OCI-LY7 (cell line): ENCODE measurements at regions not wholly inside any gene's neighbourhood (a gene's known extent, or its start where the extent isn't known, plus 50 kb on each side); places are given as distances from the start of the nearest gene placed in this dataset.

ENCODE experiments used
- BruUV-seq: library from RNA; stranded (reverse); fragments of 400-500 nt; replicated peaks from 2 replicates; lab custom pipeline; 2021; lab: Mats Ljungman, UMichigan
- CTCF ChIA-PET: fragments of 300-600 bp; sonication (Branson Sonifier 250); formaldehyde crosslinking; loops from one replicate; lab custom pipeline; 2022; ENCODE audit warnings: antibody characterized with exemption; ENCODE audit not compliant: unreplicated experiment; lab: Charles Lee
- POLR2A ChIA-PET: fragments of 300-600 bp; sonication (Branson Sonifier 250); formaldehyde crosslinking; loops from one replicate; lab custom pipeline; 2022; ENCODE audit warnings: antibody characterized with exemption; lab: Charles Lee
- DNase-seq: peaks from one replicate; pipeline ENCODE4 v3.0.0-alpha.2; 2015; ENCODE audit warnings: low spot score
- H2AFZ ChIP-seq: fragments of 200-600 bp; sonication (generic), shearing (Covaris generic); 2 replicates; pipeline ENCODE4 v1.6.1; 2014; ENCODE audit warnings: mild to moderate bottlenecking, antibody characterized with exemption, low read length, moderate library complexity
- H3K27ac ChIP-seq: fragments of 200-600 bp; sonication (generic); 2 replicates; pipeline ENCODE4 v1.5.1; 2014; ENCODE audit warnings: mixed run types, low read depth, mild to moderate bottlenecking, moderate library complexity, low read length, inconsistent platforms; ENCODE audit not compliant: poor library complexity, severe bottlenecking
- H3K36me3 ChIP-seq: fragments of 200-600 bp; sonication (generic); 2 replicates; pipeline ENCODE4 v1.6.1; 2014; ENCODE audit warnings: mild to moderate bottlenecking, antibody characterized with exemption, low read length, moderate library complexity, mixed read lengths; ENCODE audit not compliant: insufficient read depth
- H3K4me1 ChIP-seq: fragments of 200-600 bp; sonication (generic); 2 replicates; pipeline ENCODE4 v1.5.1; 2014; ENCODE audit warnings: mild to moderate bottlenecking, low read length; ENCODE audit not compliant: insufficient read depth, poor library complexity, severe bottlenecking
- H3K4me2 ChIP-seq: fragments of 200-600 bp; sonication (generic); 2 replicates; pipeline ENCODE4 v1.6.1; 2014; ENCODE audit warnings: mild to moderate bottlenecking, low read length
- H3K4me3 ChIP-seq: fragments of 200-600 bp; sonication (generic); 2 replicates; pipeline ENCODE4 v1.5.1; 2014; ENCODE audit warnings: mild to moderate bottlenecking, low read depth, low read length; ENCODE audit not compliant: poor library complexity, severe bottlenecking
- H3K79me2 ChIP-seq: fragments of 200-600 bp; sonication (generic); 2 replicates; pipeline ENCODE4 v1.6.1; 2016; ENCODE audit warnings: low read depth, mild to moderate bottlenecking, low read length, moderate library complexity, mixed read lengths; ENCODE audit not compliant: insufficient read depth
- H3K9me2 ChIP-seq: fragments of 200-600 bp; sonication (generic); 2 replicates; pipeline ENCODE4 v1.6.1; 2016; ENCODE audit warnings: mild to moderate bottlenecking, low read length, mixed read lengths; ENCODE audit not compliant: insufficient read depth
- H3K9me3 ChIP-seq: fragments of 200-600 bp; sonication (generic); 2 replicates; pipeline ENCODE4 v1.6.1; 2014; ENCODE audit warnings: mild to moderate bottlenecking, mixed run types, low read length, mixed read lengths
- H4K20me1 ChIP-seq: fragments of 200-600 bp; sonication (generic); 2 replicates; pipeline ENCODE4 v1.6.1; 2014; ENCODE audit warnings: mild to moderate bottlenecking, antibody characterized with exemption, low read length, moderate library complexity, mixed read lengths; ENCODE audit not compliant: insufficient read depth
- EZH2phosphoT487 ChIP-seq: fragments of 200-600 bp; sonication (generic); IDR thresholded peaks from 2 replicates; pipeline ENCODE4 v1.6.1; 2018; ENCODE audit warnings: low read depth, borderline replicate concordance, mild to moderate bottlenecking, mixed run types, antibody characterized with exemption, low read length, moderate library complexity, mixed read lengths
- intact Hi-C: fragments of 100-400 bp; cut with micrococcal nuclease; formaldehyde crosslinking; loops from one replicate; pipeline ENCODE4 v1.10.0; 2022; ENCODE audit not compliant: unreplicated experiment
- TF ChIP-seq, protein P1 (sequence below): fragments of 200-600 bp; sonication (generic); conservative IDR thresholded peaks from 2 replicates; pipeline ENCODE4 v1.5.1; 2014; ENCODE audit warnings: mild to moderate bottlenecking, antibody characterized with exemption, low read length, moderate library complexity, mixed read lengths

DNA sequence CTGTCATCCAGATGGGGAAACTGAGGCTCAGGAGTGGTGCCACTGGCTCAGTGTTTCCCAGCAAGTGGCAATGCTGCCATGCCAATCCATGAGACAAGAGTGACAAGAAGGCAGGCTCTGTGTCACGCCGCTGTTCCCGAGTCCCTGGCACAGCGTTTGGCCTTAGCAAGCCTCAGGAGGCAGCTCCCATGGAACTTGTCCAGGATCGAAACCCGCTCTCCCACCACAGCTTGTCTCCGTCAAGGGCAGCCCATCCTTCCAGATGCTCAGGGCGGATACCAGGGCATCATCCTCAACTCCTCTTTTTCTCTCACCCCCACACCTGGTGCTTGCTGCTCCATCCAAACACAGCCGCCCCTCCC, 110.6 kb upstream of the PTPN1 start:
- Histone ChIP-seq H3K36me3 (no peaks in the 10 kb centered on the region), H3K4me3 (no peak overlapping the region), H2AFZ (no peak overlapping the region), H4K20me1 (no peaks in the 10 kb centered on the region), H3K79me2 (no peaks in the 10 kb centered on the region), H3K9me3 (no peaks in the 10 kb centered on the region), H3K4me1 (no peaks in the 10 kb centered on the region), H3K4me2 (no peak overlapping the region), H3K9me2 (no peaks in the 10 kb centered on the region), H3K27ac (no peak overlapping the region)
- intact Hi-C loops: no loop called here
- TF ChIP-seq, protein P1, sequence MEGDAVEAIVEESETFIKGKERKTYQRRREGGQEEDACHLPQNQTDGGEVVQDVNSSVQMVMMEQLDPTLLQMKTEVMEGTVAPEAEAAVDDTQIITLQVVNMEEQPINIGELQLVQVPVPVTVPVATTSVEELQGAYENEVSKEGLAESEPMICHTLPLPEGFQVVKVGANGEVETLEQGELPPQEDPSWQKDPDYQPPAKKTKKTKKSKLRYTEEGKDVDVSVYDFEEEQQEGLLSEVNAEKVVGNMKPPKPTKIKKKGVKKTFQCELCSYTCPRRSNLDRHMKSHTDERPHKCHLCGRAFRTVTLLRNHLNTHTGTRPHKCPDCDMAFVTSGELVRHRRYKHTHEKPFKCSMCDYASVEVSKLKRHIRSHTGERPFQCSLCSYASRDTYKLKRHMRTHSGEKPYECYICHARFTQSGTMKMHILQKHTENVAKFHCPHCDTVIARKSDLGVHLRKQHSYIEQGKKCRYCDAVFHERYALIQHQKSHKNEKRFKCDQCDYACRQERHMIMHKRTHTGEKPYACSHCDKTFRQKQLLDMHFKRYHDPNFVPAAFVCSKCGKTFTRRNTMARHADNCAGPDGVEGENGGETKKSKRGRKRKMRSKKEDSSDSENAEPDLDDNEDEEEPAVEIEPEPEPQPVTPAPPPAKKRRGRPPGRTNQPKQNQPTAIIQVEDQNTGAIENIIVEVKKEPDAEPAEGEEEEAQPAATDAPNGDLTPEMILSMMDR: no peak
- TF ChIP-seq EZH2phosphoT487: no peak
- DNase-seq: no peak
- BruUV-seq: no TSS peak
- CTCF ChIA-PET: no interaction called here
- POLR2A ChIA-PET: interaction anchor here (0.5 kb wide), 1 partner anchor 16 kb away, joined by 3 read pairs; no protein-coding TSS in a partner anchor

DNA sequence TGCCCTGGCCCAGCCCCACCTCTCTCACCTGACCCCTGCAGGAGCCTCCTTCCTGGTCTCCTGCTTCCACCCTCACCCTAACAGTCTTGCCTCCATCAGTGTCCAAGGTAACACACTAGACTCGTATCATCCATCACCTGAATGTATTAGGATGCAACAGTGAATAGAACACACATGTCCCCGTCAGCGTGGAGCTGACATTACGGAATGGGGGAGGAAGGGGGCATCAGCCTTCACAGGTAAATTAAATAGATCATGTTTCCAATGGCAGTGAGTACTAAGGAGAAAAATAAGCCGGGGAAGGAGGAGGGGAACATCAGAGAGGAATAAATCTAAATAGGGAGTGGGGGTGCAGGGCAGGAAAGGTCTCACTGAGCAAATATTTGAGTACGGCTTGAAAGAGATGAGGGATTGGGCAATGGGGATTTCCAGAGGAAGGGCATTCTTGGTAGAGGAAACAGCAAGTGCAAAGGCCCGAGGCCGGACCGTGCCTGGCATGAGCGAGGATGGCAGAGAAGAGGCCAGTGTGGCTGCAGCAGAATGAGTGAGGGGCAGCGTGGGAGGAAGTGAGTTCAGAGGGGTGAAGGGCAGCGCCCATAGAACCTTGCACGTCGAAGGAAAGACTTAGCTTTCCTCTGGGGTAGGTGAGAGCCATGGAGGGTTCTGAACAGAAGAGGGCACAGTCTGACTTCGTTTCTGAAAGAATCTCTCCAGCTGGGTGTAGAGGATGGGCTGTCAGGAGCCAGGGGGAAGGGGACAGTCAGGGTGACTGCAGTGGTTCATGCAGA, 110.1 kb upstream of the PTPN1 start:
- POLR2A ChIA-PET: interaction anchor here (0.5 kb wide), 1 partner anchor 17 kb away, joined by 3 read pairs; no protein-coding TSS in a partner anchor
- H3K4me2 ChIP-seq: no peak overlapping the region

More for the DNA sequence above, 110.1 kb upstream of the PTPN1 start:
- no peak for TF ChIP-seq EZH2phosphoT487
- TF ChIP-seq, protein P1: no peak
- H3K79me2 ChIP-seq: no peaks in the 10 kb centered on the region
- intact Hi-C loops: no loop called here
- no peak overlapping the region for H3K4me3 ChIP-seq
- no peaks in the 10 kb centered on the region for H3K36me3 ChIP-seq
- no peak overlapping the region for H2AFZ ChIP-seq
- CTCF ChIA-PET: no interaction called here
- H3K27ac ChIP-seq: no peak overlapping the region
- no peaks in the 10 kb centered on the region for H4K20me1 ChIP-seq
- no peaks in the 10 kb centered on the region for H3K4me1 ChIP-seq
- BruUV-seq: no TSS peak
- no peak for DNase-seq
- H3K9me3 ChIP-seq: no peaks in the 10 kb centered on the region
- H3K9me2 ChIP-seq: no peaks in the 10 kb centered on the region
